BJ (cell line): ENCODE measurements at regions not wholly inside any gene's neighbourhood (a gene's known extent, or its start where the extent isn't known, plus 50 kb on each side); places are given as distances from the start of the nearest gene placed in this dataset.

Experiments
- CTCF ChIA-PET: fragments of 350-600 bp; formaldehyde crosslinking; extraction: SDS; loops from one replicate; lab custom pipeline; 2021; ENCODE audit warnings: antibody characterized with exemption, inconsistent platforms; lab: Yijun Ruan, JAX
- POLR2A ChIA-PET: fragments of 300-600 bp; sonication (Branson Sonifier 250); formaldehyde crosslinking; extraction: SDS; loops from one replicate; lab custom pipeline; 2021; ENCODE audit warnings: antibody characterized with exemption; lab: Charles Lee
- DNase-seq: peaks from one replicate; pipeline ENCODE4 v3.0.0-alpha.2; 2011; ENCODE audit warnings: low read depth
- H3K27me3 ChIP-seq: 2 replicates; pipeline ENCODE4 v1.6.0; 2011; ENCODE audit warnings: low read length; ENCODE audit not compliant: control insufficient read depth, insufficient read depth
- H3K36me3 ChIP-seq: 2 replicates; pipeline ENCODE4 v1.5.1; 2011; ENCODE audit warnings: low read length; ENCODE audit not compliant: control insufficient read depth, insufficient read depth
- H3K4me3 ChIP-seq: 2 replicates; pipeline ENCODE4 v1.5.1; 2011; ENCODE audit warnings: low read depth, mild to moderate bottlenecking, control low read depth, low read length
- TF ChIP-seq, protein P1 (sequence below): IDR thresholded peaks from 2 replicates; pipeline ENCODE4 v1.5.1; 2011; ENCODE audit warnings: low read depth, mild to moderate bottlenecking, control low read depth, inconsistent platforms, low read length, moderate library complexity; ENCODE audit not compliant: insufficient read depth

DNA sequence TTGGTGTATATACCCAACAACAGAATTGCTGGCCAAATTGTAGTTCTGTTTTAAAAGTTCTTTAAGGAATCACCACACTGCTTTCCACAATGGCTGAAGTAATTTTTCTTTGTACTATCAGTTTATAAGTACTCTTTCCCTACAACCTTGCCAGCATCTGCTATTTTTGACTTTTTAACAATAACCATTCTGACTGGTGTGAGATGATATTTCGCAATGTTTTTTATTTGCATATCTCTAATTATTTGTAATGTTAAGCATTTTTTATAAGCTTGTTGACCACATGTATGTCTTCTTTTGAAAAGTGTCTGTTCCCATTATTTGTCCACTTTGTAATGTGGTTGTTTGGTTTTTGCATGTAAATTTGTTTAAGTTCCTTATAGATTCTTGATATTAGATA lies 509.9 kb upstream of the POU3F4 start:
- no peaks in the 10 kb centered on the region for H3K27me3 ChIP-seq
- H3K4me3 ChIP-seq = no peak overlapping the region
- DNase-seq = no peak
- TF ChIP-seq, protein P1, sequence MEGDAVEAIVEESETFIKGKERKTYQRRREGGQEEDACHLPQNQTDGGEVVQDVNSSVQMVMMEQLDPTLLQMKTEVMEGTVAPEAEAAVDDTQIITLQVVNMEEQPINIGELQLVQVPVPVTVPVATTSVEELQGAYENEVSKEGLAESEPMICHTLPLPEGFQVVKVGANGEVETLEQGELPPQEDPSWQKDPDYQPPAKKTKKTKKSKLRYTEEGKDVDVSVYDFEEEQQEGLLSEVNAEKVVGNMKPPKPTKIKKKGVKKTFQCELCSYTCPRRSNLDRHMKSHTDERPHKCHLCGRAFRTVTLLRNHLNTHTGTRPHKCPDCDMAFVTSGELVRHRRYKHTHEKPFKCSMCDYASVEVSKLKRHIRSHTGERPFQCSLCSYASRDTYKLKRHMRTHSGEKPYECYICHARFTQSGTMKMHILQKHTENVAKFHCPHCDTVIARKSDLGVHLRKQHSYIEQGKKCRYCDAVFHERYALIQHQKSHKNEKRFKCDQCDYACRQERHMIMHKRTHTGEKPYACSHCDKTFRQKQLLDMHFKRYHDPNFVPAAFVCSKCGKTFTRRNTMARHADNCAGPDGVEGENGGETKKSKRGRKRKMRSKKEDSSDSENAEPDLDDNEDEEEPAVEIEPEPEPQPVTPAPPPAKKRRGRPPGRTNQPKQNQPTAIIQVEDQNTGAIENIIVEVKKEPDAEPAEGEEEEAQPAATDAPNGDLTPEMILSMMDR = no peak
- no peaks in the 10 kb centered on the region for H3K36me3 ChIP-seq
- POLR2A ChIA-PET = no interaction called here
- CTCF ChIA-PET = no interaction called here

DNA sequence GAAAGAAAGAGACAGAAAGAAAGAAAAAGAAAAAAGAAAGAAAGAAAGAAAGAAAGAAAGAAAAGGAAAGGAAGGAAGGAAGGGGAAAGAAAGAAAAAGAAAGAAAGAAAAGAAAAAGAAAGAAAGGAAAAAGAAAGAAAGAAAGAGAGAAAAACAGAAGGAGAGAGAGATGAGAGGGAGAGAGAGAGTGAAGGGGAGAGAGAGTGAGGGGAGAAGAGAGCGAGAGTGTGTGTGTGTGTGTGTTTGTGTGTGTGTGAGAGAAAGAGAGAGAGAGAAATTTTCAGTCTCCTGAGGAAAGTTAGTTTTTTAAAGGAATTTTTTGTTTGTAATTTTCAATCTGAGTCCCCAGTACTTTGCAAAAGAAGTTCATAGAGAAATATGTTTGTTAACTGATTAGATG lies 504.1 kb upstream of the POU3F4 start:
- Histone ChIP-seq H3K4me3 (no peak overlapping the region), H3K36me3 (no peaks in the 10 kb centered on the region), H3K27me3 (no peaks in the 10 kb centered on the region)
- ChIA-PET CTCF (no interaction called here), POLR2A (no interaction called here)
- TF ChIP-seq, protein P1 = no peak
- no peak for DNase-seq

DNA sequence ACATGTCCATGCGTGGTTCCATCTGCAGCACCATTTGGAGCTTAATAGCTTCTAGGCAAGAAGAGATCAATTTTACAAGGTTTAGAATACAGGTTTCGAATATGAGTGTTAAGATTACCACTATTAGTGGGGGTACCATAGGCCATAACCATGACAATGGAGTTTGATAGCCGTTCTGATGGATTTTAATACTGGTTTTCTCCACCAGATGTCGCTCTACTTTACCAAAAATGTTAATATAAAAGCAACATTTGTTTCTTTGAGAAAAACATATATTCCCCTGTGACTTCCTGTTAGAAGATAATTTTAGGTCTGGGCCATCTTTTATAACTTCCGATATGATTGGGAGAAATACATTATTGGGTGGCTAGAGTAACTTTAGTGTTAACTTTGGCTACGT lies 499.7 kb upstream of the POU3F4 start:
- H3K36me3 ChIP-seq = no peaks in the 10 kb centered on the region
- TF ChIP-seq, protein P1 = no peak
- ChIA-PET CTCF (interaction anchor here (0.6 kb wide), 1 partner anchor 838 kb away, joined by 5 read pairs; no protein-coding TSS in a partner anchor), POLR2A (no interaction called here)
- no peak overlapping the region for H3K4me3 ChIP-seq
- no peaks in the 10 kb centered on the region for H3K27me3 ChIP-seq
- no peak for DNase-seq

DNA sequence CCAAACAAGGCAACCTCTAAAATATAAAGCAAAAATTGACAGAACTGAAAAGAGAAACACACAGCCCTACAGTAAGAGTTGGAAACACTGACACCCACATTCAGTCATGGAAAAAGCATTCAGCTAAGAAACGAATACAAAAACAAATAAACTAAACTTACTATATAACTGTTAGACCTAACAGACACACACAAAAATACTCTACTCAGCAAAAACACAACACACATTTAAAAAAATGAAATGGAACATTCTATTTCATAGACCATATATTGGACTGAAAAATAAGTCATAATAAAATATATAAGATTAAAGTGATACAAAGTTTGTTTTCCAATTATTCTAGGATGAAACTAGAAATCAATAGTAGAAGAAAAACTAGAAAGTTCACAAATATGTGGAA lies 488.8 kb upstream of the POU3F4 start:
- no peaks in the 10 kb centered on the region for H3K36me3 ChIP-seq
- H3K4me3 ChIP-seq = no peak overlapping the region
- no peak for DNase-seq
- H3K27me3 ChIP-seq = no peaks in the 10 kb centered on the region
- POLR2A ChIA-PET = no interaction called here
- TF ChIP-seq, protein P1 = no peak
- CTCF ChIA-PET = no interaction called here

DNA sequence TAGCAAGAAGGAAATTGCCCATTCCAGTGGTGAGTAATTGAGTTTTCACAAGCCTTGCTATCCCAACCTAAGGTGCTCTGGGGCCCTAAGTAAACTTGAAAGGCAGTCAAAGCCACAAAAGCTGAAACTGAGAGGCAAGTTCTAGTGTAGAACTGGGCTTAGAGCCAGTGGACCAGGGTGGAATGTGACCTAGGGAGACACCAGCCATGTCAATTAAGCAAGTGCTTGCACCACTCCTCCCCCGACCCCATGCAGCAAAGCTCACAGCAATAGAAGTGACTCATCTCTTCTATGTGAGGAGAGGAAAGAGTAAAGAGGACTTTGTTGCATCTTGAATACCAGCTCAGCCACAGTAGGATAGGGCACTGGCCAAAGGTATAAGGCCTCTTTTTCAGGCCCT lies 486.1 kb upstream of the POU3F4 start:
- no peak overlapping the region for H3K4me3 ChIP-seq
- TF ChIP-seq, protein P1 = no peak
- ChIA-PET POLR2A (no interaction called here), CTCF (no interaction called here)
- no peaks in the 10 kb centered on the region for H3K36me3 ChIP-seq
- H3K27me3 ChIP-seq = no peaks in the 10 kb centered on the region
- DNase-seq = no peak
